Colonic mucosa (tissue), 4 donors: ENCODE measurements at regions not wholly inside any gene's neighbourhood (a gene's known extent, or its start where the extent isn't known, plus 50 kb on each side); places are given as distances from the start of the nearest gene placed in this dataset.
"Not testable (repeated sequence)": the region's sequence is repeated elsewhere in the genome, so short reads cannot be mapped to it uniquely, and the experiment has no call there.

ENCODE experiments used
- DNase-seq: peaks from one replicate; pipeline ENCODE4 v3.0.0-alpha.2; 2020
- H3K27ac ChIP-seq: fragments of 200-600 bp; one replicate; pipeline ENCODE4 v1.8.0; 2021
- H3K27me3 ChIP-seq: fragments of 200-600 bp; one replicate; pipeline ENCODE4 v1.8.0; 2021
- H3K36me3 ChIP-seq: fragments of 200-600 bp; one replicate; pipeline ENCODE4 v1.8.0; 2021
- H3K4me1 ChIP-seq: fragments of 200-600 bp; one replicate; pipeline ENCODE4 v1.8.0; 2021; ENCODE audit warnings: mild to moderate bottlenecking
- H3K4me3 ChIP-seq: fragments of 200-600 bp; one replicate; pipeline ENCODE4 v1.8.0; 2021
- H3K9ac ChIP-seq, 2 donors: one replicate each; pipeline ENCODE4 v1.7.0; 2013; ENCODE audit warnings: control low read depth in 2 of 2, low read depth in 2 of 2, low read length in 2 of 2
- H3K9me3 ChIP-seq: fragments of 200-600 bp; one replicate; pipeline ENCODE4 v1.8.0; 2021
- CTCF ChIP-seq: fragments of 200-600 bp; IDR thresholded peaks from one replicate; pipeline ENCODE4 v1.8.0; 2022; ENCODE audit warnings: antibody characterized with exemption, mild to moderate bottlenecking
- intact Hi-C: fragments of 100-400 bp; cut with DNase I; formaldehyde crosslinking; loops from one replicate; pipeline ENCODE4 v1.14.1; 2022
- donor health status: healthy.
- donor health status: DM: no; HTN: no; CAD: no.
- donor health status: DM: no; HTN: no; CAD: no.

DNA sequence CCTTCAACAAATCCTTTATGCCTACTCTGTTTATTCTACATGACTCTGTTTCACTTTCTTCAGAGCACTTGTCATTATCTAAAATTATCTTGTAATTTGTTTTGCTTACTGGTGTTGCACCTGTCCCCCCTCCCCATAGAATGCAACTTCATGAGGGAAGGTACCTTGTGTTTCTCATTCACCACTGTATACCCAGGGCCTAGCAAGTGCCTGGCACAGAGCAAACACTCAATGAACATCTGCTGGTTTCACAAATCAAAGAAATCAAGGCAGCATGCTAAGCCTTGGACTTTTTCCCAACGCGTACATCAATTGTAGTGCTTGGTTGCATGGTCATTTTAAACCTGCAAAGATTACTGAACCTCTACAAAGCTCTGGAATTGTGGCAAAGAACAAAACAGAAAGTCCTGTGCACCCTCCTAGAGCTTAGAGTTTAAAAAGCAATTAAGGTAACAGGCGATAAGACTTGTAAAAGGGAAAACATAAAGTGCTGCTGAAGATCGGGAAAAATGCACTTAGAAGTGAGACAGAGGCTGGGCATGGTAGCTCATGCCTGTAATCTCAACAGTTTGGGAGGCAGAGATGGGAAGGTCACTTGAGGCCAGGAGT is 479.1 kb downstream of the MED13L start:
- TF ChIP-seq CTCF, result no peak
- intact Hi-C loops, result loop anchor here (5.0 kb wide), 1 partner anchor 119 kb away; no protein-coding TSS in a partner anchor
- no peak for DNase-seq
- Histone ChIP-seq H3K9ac (no peak overlapping the region), H3K27me3 (no peaks in the 10 kb centered on the region), H3K9me3 (no peaks in the 10 kb centered on the region), H3K27ac (no peak overlapping the region), H3K4me1 (no peaks in the 10 kb centered on the region), H3K36me3 (no peaks in the 10 kb centered on the region), H3K4me3 (no peak overlapping the region)

- no peaks in the 10 kb centered on the region for H3K4me1 ChIP-seq
- H3K4me3 ChIP-seq, result no peak overlapping the region
- DNase-seq, result peak; percentile 49
- H3K36me3 ChIP-seq, result no peaks in the 10 kb centered on the region
- H3K9ac ChIP-seq, result no peak overlapping the region
- no peaks in the 10 kb centered on the region for H3K9me3 ChIP-seq
- no peak overlapping the region for H3K27ac ChIP-seq
- TF ChIP-seq CTCF, result no peak
- intact Hi-C loops, result loop anchor here (5.0 kb wide), 1 partner anchor 123 kb away; no protein-coding TSS in a partner anchor
- H3K27me3 ChIP-seq, result no peaks in the 10 kb centered on the region
These were observed 482.8 kb downstream of the MED13L start for GRCh38 chr12:115794659-115795081.

DNA sequence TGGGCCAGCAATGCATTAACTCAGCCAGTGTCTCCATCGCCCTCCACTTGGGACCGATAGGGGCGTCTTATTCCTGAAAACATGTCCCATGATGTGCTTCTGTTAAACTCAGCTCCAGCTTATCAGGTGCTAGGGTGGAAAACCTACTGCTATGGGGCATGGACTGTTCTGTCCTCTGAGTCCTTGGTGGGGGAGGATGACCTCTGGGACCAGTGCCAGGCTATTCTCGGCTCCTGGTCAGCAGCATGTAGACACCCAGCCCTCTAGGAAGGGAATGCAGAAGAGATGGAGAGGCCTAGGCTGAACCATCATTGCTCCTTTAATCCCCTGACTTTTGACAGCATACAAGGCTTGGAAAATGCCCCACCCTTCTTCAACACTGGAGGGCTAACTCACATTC is 486.2 kb downstream of the MED13L start:
- H3K9me3 ChIP-seq, result no peaks in the 10 kb centered on the region
- no peak overlapping the region for H3K4me3 ChIP-seq
- no peaks in the 10 kb centered on the region for H3K36me3 ChIP-seq
- no peaks in the 10 kb centered on the region for H3K27me3 ChIP-seq
- H3K4me1 ChIP-seq, result no peaks in the 10 kb centered on the region
- DNase-seq, result no peak
- intact Hi-C loops, result no loop called here
- H3K27ac ChIP-seq, result no peak overlapping the region
- no peak for TF ChIP-seq CTCF
- H3K9ac ChIP-seq, result no peak overlapping the region

DNA sequence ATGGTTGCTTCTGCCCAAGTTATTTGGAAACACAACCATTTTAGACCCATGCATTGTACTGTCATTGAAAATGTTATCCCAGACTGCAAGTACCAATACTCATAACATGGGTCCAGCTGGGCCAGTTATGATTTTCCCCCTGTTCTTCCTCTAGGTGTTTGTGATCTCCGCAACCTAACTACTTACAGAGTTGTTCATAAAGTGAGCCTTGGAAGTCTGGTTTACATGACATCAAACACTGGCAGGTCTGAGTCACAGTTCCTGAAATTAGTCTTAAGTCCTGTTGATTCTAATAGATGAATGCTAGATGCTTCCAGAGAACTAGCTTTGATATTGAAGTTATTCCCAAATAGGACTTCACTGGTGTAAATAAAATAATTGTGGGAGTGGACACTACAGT is 487.0 kb downstream of the MED13L start:
- no peak for DNase-seq
- Histone ChIP-seq H3K27me3 (no peaks in the 10 kb centered on the region), H3K4me1 (no peaks in the 10 kb centered on the region), H3K4me3 (no peak overlapping the region), H3K9ac (no peak overlapping the region), H3K27ac (no peak overlapping the region), H3K36me3 (no peaks in the 10 kb centered on the region), H3K9me3 (no peaks in the 10 kb centered on the region)
- intact Hi-C loops, result no loop called here
- no peak for TF ChIP-seq CTCF

DNA sequence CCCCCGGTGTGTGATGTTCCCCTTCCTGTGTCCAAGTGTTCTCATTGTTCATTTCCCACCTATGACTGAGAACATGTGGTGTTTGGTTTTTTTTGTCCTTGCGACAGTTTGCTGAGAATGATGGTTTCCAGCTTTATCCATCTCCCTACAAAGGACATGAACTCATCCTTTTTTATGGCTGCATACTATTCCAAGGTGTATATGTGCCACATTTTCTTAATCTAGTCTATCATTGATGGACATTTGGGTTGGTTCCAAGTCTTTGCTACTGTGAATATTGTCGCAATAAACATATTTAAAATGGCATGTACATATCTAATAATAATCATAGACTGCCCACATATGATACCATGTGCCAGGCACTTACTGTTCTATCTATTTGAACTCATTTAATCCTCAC is 491.0 kb downstream of the MED13L start:
- H3K9ac ChIP-seq, result not testable (repeated sequence)

GRCh38 chr12:115785548-115785947 is 491.9 kb downstream of the MED13L start:
- H3K27ac ChIP-seq, result no peak overlapping the region
- H3K4me3 ChIP-seq, result no peak overlapping the region
- H3K27me3 ChIP-seq, result no peaks in the 10 kb centered on the region
- no peaks in the 10 kb centered on the region for H3K4me1 ChIP-seq
- no peaks in the 10 kb centered on the region for H3K9me3 ChIP-seq
- DNase-seq, result no peak
- intact Hi-C loops, result no loop called here
- no peak overlapping the region for H3K9ac ChIP-seq
- TF ChIP-seq CTCF, result no peak
- H3K36me3 ChIP-seq, result no peaks in the 10 kb centered on the region

More for the DNA sequence above, 491.0 kb downstream of the MED13L start:
- H3K27ac ChIP-seq, H3K36me3 ChIP-seq, intact Hi-C loops, H3K9me3 ChIP-seq, H3K27me3 ChIP-seq, H3K4me1 ChIP-seq, H3K4me3 ChIP-seq, DNase-seq: not testable (repeated sequence)
